IMR-90 (cell line): ENCODE measurements at regions not wholly inside any gene's neighbourhood (a gene's known extent, or its start where the extent isn't known, plus 50 kb on each side); places are given as distances from the start of the nearest gene placed in this dataset.

ENCODE experiments used
- ATAC-seq: fragments of 200-7000 bp; cut with Tn5 transposase; 2 replicates; pipeline ENCODE4 v1.9.1; 2020; ENCODE audit warnings: low read depth, mild to moderate bottlenecking, moderate library complexity
- BruUV-seq: library from RNA; stranded (reverse); fragments of 400-500 nt; replicated peaks from 2 replicates; lab custom pipeline; 2021; lab: Mats Ljungman, UMichigan
- CTCF ChIA-PET: fragments of 300-600 bp; formaldehyde crosslinking; extraction: SDS; loops from one replicate; lab custom pipeline; 2021; ENCODE audit warnings: antibody characterized with exemption; lab: Yijun Ruan, JAX
- POLR2A ChIA-PET: fragments of 300-600 bp; sonication (Branson Sonifier 250); formaldehyde crosslinking; loops from one replicate; lab custom pipeline; 2022; ENCODE audit warnings: antibody characterized with exemption; ENCODE audit not compliant: unreplicated experiment; lab: Charles Lee
- DNase-seq: peaks from one replicate; pipeline ENCODE4 v3.0.0; 2013
- H2AFZ ChIP-seq: replicated peaks from 2 replicates; pipeline ENCODE3; 2013; ENCODE audit warnings: low read length, mild to moderate bottlenecking; ENCODE audit not compliant: poor library complexity
- H2AK5ac ChIP-seq: 2 replicates; pipeline ENCODE4 v1.6.1; 2013; ENCODE audit warnings: low read depth, low read length, inconsistent platforms
- H2AK9ac ChIP-seq: replicated peaks from 2 replicates; pipeline ENCODE3; 2013; ENCODE audit warnings: mild to moderate bottlenecking, low read depth, low read length, moderate library complexity; ENCODE audit not compliant: poor library complexity
- H2BK120ac ChIP-seq: 2 replicates; pipeline ENCODE4 v1.6.1; 2013; ENCODE audit warnings: low read depth, low read length, inconsistent platforms
- H2BK15ac ChIP-seq: 3 replicates; pipeline ENCODE4 v1.6.1; 2013; ENCODE audit warnings: low read depth, low read length, inconsistent platforms
- H2BK20ac ChIP-seq: 2 replicates; pipeline ENCODE4 v1.6.1; 2013; ENCODE audit warnings: low read depth, mild to moderate bottlenecking, inconsistent platforms, low read length, moderate library complexity
- H2BK5ac ChIP-seq: 2 replicates; pipeline ENCODE4 v1.6.1; 2013; ENCODE audit warnings: mild to moderate bottlenecking, low read depth, low read length, inconsistent platforms; ENCODE audit not compliant: poor library complexity, severe bottlenecking
- H3K14ac ChIP-seq: replicated peaks from 2 replicates; pipeline ENCODE4 v1.6.1; 2013; ENCODE audit warnings: low read depth, low read length, inconsistent platforms
- H3K18ac ChIP-seq: 2 replicates; pipeline ENCODE4 v1.6.1; 2013; ENCODE audit warnings: low read depth, low read length, control low read depth
- H3K23ac ChIP-seq: 2 replicates; pipeline ENCODE4 v1.6.1; 2013; ENCODE audit warnings: low read depth, low read length, inconsistent platforms
- H3K27ac ChIP-seq: 2 replicates; pipeline ENCODE4 v1.5.1; 2013; ENCODE audit warnings: mild to moderate bottlenecking, control low read depth, low read length; ENCODE audit not compliant: insufficient read depth
- H3K27me3 ChIP-seq: 2 replicates; pipeline ENCODE4 v1.6.1; 2013; ENCODE audit warnings: low read length; ENCODE audit not compliant: control insufficient read depth, insufficient read depth
- H3K36me3 ChIP-seq: 2 replicates; pipeline ENCODE4 v1.6.1; 2013; ENCODE audit warnings: low read length, mixed read lengths; ENCODE audit not compliant: control insufficient read depth, insufficient read depth
- H3K4ac ChIP-seq: 2 replicates; pipeline ENCODE4 v1.6.1; 2013; ENCODE audit warnings: low read depth, low read length, inconsistent platforms
- H3K4me1 ChIP-seq: 2 replicates; pipeline ENCODE4 v1.6.1; 2013; ENCODE audit warnings: low read length, mixed read lengths; ENCODE audit not compliant: control insufficient read depth, insufficient read depth
- H3K4me2 ChIP-seq: 2 replicates; pipeline ENCODE4 v1.6.1; 2013; ENCODE audit warnings: low read depth, mild to moderate bottlenecking, control low read depth, low read length, moderate library complexity
- H3K4me3 ChIP-seq: 2 replicates; pipeline ENCODE4 v1.5.1; 2013; ENCODE audit warnings: low read depth, mild to moderate bottlenecking, control low read depth, low read length, moderate library complexity; ENCODE audit not compliant: insufficient read depth
- H3K56ac ChIP-seq: 2 replicates; pipeline ENCODE4 v1.6.1; 2013; ENCODE audit warnings: low read length, inconsistent platforms; ENCODE audit not compliant: insufficient read depth; ENCODE audit errors: extremely low read depth
- H3K79me1 ChIP-seq, 2 experiments: 2 replicates each; pipeline ENCODE4 v1.6.1; 2013; ENCODE audit warnings: low read length in 2 of 2, inconsistent platforms in 1 of 2, low read depth in 1 of 2
- H3K9ac ChIP-seq: 2 replicates; pipeline ENCODE4 v1.6.1; 2013; ENCODE audit warnings: low read depth, low read length, control low read depth
- H3K9me1 ChIP-seq: 2 replicates; pipeline ENCODE4 v1.6.1; 2013; ENCODE audit warnings: low read length, inconsistent platforms; ENCODE audit not compliant: insufficient read depth
- H3K9me3 ChIP-seq: 2 replicates; pipeline ENCODE4 v1.6.1; 2013; ENCODE audit warnings: low read length; ENCODE audit not compliant: control insufficient read depth, insufficient read depth
- H4K20me1 ChIP-seq: 2 replicates; pipeline ENCODE4 v1.6.1; 2013; ENCODE audit warnings: low read length, inconsistent platforms; ENCODE audit not compliant: insufficient read depth
- H4K5ac ChIP-seq: 2 replicates; pipeline ENCODE4 v1.6.1; 2013; ENCODE audit warnings: mild to moderate bottlenecking, low read depth, low read length, control low read depth
- H4K8ac ChIP-seq, 2 experiments: 2 replicates each; pipeline ENCODE4 v1.6.1; 2013; ENCODE audit warnings: low read depth in 2 of 2, low read length in 2 of 2, control low read depth in 1 of 2, inconsistent platforms in 1 of 2
- H4K91ac ChIP-seq: 2 replicates; pipeline ENCODE4 v1.6.1; 2013; ENCODE audit warnings: low read depth, low read length, inconsistent platforms; ENCODE audit not compliant: insufficient read depth
- FOS ChIP-seq: fragments of 150-350 bp; IDR thresholded peaks from 2 replicates; pipeline ENCODE4 v1.6.1; 2016; ENCODE audit warnings: low read depth, low read length
- POLR2A ChIP-seq: IDR thresholded peaks from 2 replicates; pipeline ENCODE4 v1.6.1; 2012; ENCODE audit warnings: mild to moderate bottlenecking, low read depth, low read length
- WGBS, 2 experiments: methylation state at CpG; one replicate each; pipeline versions ENCODE4 v1.1.5 to v1.1.7; 2013; ENCODE audit warnings: missing lambda C conversion rate in 2 of 2; ENCODE audit not compliant: insufficient read length in 1 of 2; ENCODE audit errors: extremely low coverage in 2 of 2; 5-methylcytosine and 5-hydroxymethylcytosine counted together
- dilution Hi-C: fragments of 300-500 bp; cut with HindIII; formaldehyde crosslinking; loops from one replicate; pipeline ENCODE4 v1.14.3; 2018; ENCODE audit warnings: low sequenced_read_pairs; ENCODE audit not compliant: unreplicated experiment
- in situ Hi-C: fragments of 300-500 bp; cut with MboI; formaldehyde crosslinking; loops from 3 replicates; pipeline ENCODE4 v1.14.3; 2019; ENCODE audit warnings: low sequenced_read_pairs, inconsistent platforms, mixed read lengths
- intact Hi-C: fragments of 100-400 bp; cut with micrococcal nuclease; formaldehyde crosslinking; loops from 2 replicates; pipeline ENCODE4 v1.10.0; 2022

GRCh38 chr6:113616701-113617274, 240.4 kb upstream of the MARCKS start:
- Histone ChIP-seq H2AFZ (no peak overlapping the region), H2BK15ac (no peak overlapping the region), H3K9me3 (no peaks in the 10 kb centered on the region), H2BK5ac (no peak overlapping the region), H3K9ac (no peak overlapping the region), H3K36me3 (no peaks in the 10 kb centered on the region), H2AK5ac (no peak overlapping the region), H3K23ac (no peak overlapping the region), H3K4ac (no peak overlapping the region), H2BK20ac (no peak overlapping the region), H2BK120ac (no peak overlapping the region), H4K91ac (no peak overlapping the region), H3K4me2 (no peak overlapping the region), H3K18ac (no peak overlapping the region), H4K5ac (no peak overlapping the region), H4K20me1 (no peaks in the 10 kb centered on the region), H3K4me3 (no peak overlapping the region), H2AK9ac (no peak overlapping the region), H3K79me1 (no peaks in the 10 kb centered on the region), H4K8ac (no peak overlapping the region), H3K56ac (no peak overlapping the region), H3K9me1 (no peaks in the 10 kb centered on the region), H3K14ac (no peak overlapping the region), H3K4me1 (peaks cover 3% of the 10 kb centered on the region), H3K27me3 (no peaks in the 10 kb centered on the region), H3K27ac (no peak overlapping the region)
- no CpG with 5 or more reads among the region's 5 CpGs for WGBS, 2 experiments
- in situ Hi-C loops (no loop called here), intact Hi-C loops (no loop called here), dilution Hi-C loops (no loop called here)
- CTCF ChIA-PET: no interaction called here
- no TSS peak for BruUV-seq
- no peak for TF ChIP-seq FOS
- TF ChIP-seq POLR2A: no peak
- POLR2A ChIA-PET: no interaction called here
- ATAC-seq (no peak), DNase-seq (no peak)
